ENCODE measurements at regions not wholly inside any gene's neighbourhood (a gene's known extent, or its start where the extent isn't known, plus 50 kb on each side); places are given as distances from the start of the nearest gene placed in this dataset.
"Not testable (repeated sequence)": the region's sequence is repeated elsewhere in the genome, so short reads cannot be mapped to it uniquely, and the experiment has no call there.

GRCh38 chr2:36193680-36194079, 161.9 kb upstream of the CRIM1 start:
- Histone ChIP-seq H3K4me1 (ENCODE audit: control insufficient read depth in 2 of 2, insufficient read depth in 2 of 2, low read length in 1 of 2) (no peaks in the 10 kb centered on the region), H3K4me3 (ENCODE audit: low read depth in 1 of 2, low read length in 2 of 2) (no peak overlapping the region), H3K9me3 (ENCODE audit: control insufficient read depth in 2 of 2, insufficient read depth in 1 of 2, low read depth in 1 of 2, low read length in 1 of 2) (no peaks in the 10 kb centered on the region), H3K27ac (ENCODE audit: low read depth in 2 of 2, low read length in 1 of 2) (no peak overlapping the region), H3K27me3 (ENCODE audit: control insufficient read depth in 1 of 2, insufficient read depth in 2 of 2, low read length in 2 of 2) (no peaks in the 10 kb centered on the region), H3K36me3 (ENCODE audit: control insufficient read depth in 2 of 2, insufficient read depth in 2 of 2, low read length in 1 of 2) (no peaks in the 10 kb centered on the region)

- Histone ChIP-seq H3K27me3 (ENCODE audit: control insufficient read depth in 1 of 2, insufficient read depth in 2 of 2, low read length in 2 of 2) (no peaks in the 10 kb centered on the region), H3K36me3 (ENCODE audit: control insufficient read depth in 2 of 2, insufficient read depth in 2 of 2, low read length in 1 of 2) (no peaks in the 10 kb centered on the region), H3K4me1 (ENCODE audit: control insufficient read depth in 2 of 2, insufficient read depth in 2 of 2, low read length in 1 of 2) (no peaks in the 10 kb centered on the region), H3K4me3 (ENCODE audit: low read depth in 1 of 2, low read length in 2 of 2) (no peak overlapping the region), H3K9me3 (ENCODE audit: control insufficient read depth in 2 of 2, insufficient read depth in 1 of 2, low read depth in 1 of 2, low read length in 1 of 2) (no peaks in the 10 kb centered on the region), H3K27ac (ENCODE audit: low read depth in 2 of 2, low read length in 1 of 2) (no peak overlapping the region)
- WGBS, 2 donors = 8 to 10% methylated on average over 1 of the region's 1 CpG
Observed at GRCh38 chr2:36192983-36193382, 162.6 kb upstream of the CRIM1 start.

GRCh38 chr2:36190097-36190496, 165.5 kb upstream of the CRIM1 start:
- Histone ChIP-seq H3K36me3 (ENCODE audit: control insufficient read depth in 2 of 2, insufficient read depth in 2 of 2, low read length in 1 of 2) (no peaks in the 10 kb centered on the region), H3K27ac (ENCODE audit: low read depth in 2 of 2, low read length in 1 of 2) (no peak overlapping the region), H3K9me3 (ENCODE audit: control insufficient read depth in 2 of 2, insufficient read depth in 1 of 2, low read depth in 1 of 2, low read length in 1 of 2) (no peaks in the 10 kb centered on the region), H3K4me1 (ENCODE audit: control insufficient read depth in 2 of 2, insufficient read depth in 2 of 2, low read length in 1 of 2) (no peaks in the 10 kb centered on the region), H3K4me3 (ENCODE audit: low read depth in 1 of 2, low read length in 2 of 2) (no peak overlapping the region), H3K27me3 (ENCODE audit: control insufficient read depth in 1 of 2, insufficient read depth in 2 of 2, low read length in 2 of 2) (no peaks in the 10 kb centered on the region)
- WGBS, 2 donors = 91 to 94% methylated on average over 1 of the region's 1 CpG

- no peaks in the 10 kb centered on the region for H3K4me1 ChIP-seq (ENCODE audit: control insufficient read depth in 2 of 2, insufficient read depth in 2 of 2, low read length in 1 of 2)
- H3K27ac ChIP-seq (ENCODE audit: low read depth in 2 of 2, low read length in 1 of 2) = no peak overlapping the region
- H3K4me3 ChIP-seq (ENCODE audit: low read depth in 1 of 2, low read length in 2 of 2) = no peak overlapping the region
- no peaks in the 10 kb centered on the region for H3K9me3 ChIP-seq (ENCODE audit: control insufficient read depth in 2 of 2, insufficient read depth in 1 of 2, low read depth in 1 of 2, low read length in 1 of 2)
- H3K36me3 ChIP-seq (ENCODE audit: control insufficient read depth in 2 of 2, insufficient read depth in 2 of 2, low read length in 1 of 2) = no peaks in the 10 kb centered on the region
- 63 to 77% methylated on average over 5 of the region's 5 CpGs for WGBS, 2 donors
- no peaks in the 10 kb centered on the region for H3K27me3 ChIP-seq (ENCODE audit: control insufficient read depth in 1 of 2, insufficient read depth in 2 of 2, low read length in 2 of 2)
Observed at GRCh38 chr2:36185624-36186023, 170.0 kb upstream of the CRIM1 start.

GRCh38 chr2:36184848-36185247, 170.7 kb upstream of the CRIM1 start:
- Histone ChIP-seq H3K9me3 (ENCODE audit: control insufficient read depth in 2 of 2, insufficient read depth in 1 of 2, low read depth in 1 of 2, low read length in 1 of 2) (no peaks in the 10 kb centered on the region), H3K27ac (ENCODE audit: low read depth in 2 of 2, low read length in 1 of 2) (no peak overlapping the region), H3K4me3 (ENCODE audit: low read depth in 1 of 2, low read length in 2 of 2) (no peak overlapping the region), H3K4me1 (ENCODE audit: control insufficient read depth in 2 of 2, insufficient read depth in 2 of 2, low read length in 1 of 2) (no peaks in the 10 kb centered on the region), H3K36me3 (ENCODE audit: control insufficient read depth in 2 of 2, insufficient read depth in 2 of 2, low read length in 1 of 2) (no peaks in the 10 kb centered on the region), H3K27me3 (ENCODE audit: control insufficient read depth in 1 of 2, insufficient read depth in 2 of 2, low read length in 2 of 2) (no peaks in the 10 kb centered on the region)

GRCh38 chr2:36180789-36181482, 174.6 kb upstream of the CRIM1 start:
- H3K27ac ChIP-seq (ENCODE audit: low read depth in 2 of 2, low read length in 1 of 2); H3K9me3 ChIP-seq (ENCODE audit: control insufficient read depth in 2 of 2, insufficient read depth in 1 of 2, low read depth in 1 of 2, low read length in 1 of 2); H3K4me3 ChIP-seq (ENCODE audit: low read depth in 1 of 2, low read length in 2 of 2); H3K4me1 ChIP-seq (ENCODE audit: control insufficient read depth in 2 of 2, insufficient read depth in 2 of 2, low read length in 1 of 2); H3K36me3 ChIP-seq (ENCODE audit: control insufficient read depth in 2 of 2, insufficient read depth in 2 of 2, low read length in 1 of 2); H3K27me3 ChIP-seq (ENCODE audit: control insufficient read depth in 1 of 2, insufficient read depth in 2 of 2, low read length in 2 of 2): not testable (repeated sequence)
- WGBS, 2 donors = 83 to 85% methylated on average over 7 of the region's 7 CpGs

- H3K4me3 ChIP-seq (ENCODE audit: low read depth in 1 of 2, low read length in 2 of 2); H3K27me3 ChIP-seq (ENCODE audit: control insufficient read depth in 1 of 2, insufficient read depth in 2 of 2, low read length in 2 of 2); H3K9me3 ChIP-seq (ENCODE audit: control insufficient read depth in 2 of 2, insufficient read depth in 1 of 2, low read depth in 1 of 2, low read length in 1 of 2); H3K4me1 ChIP-seq (ENCODE audit: control insufficient read depth in 2 of 2, insufficient read depth in 2 of 2, low read length in 1 of 2); H3K36me3 ChIP-seq (ENCODE audit: control insufficient read depth in 2 of 2, insufficient read depth in 2 of 2, low read length in 1 of 2); H3K27ac ChIP-seq (ENCODE audit: low read depth in 2 of 2, low read length in 1 of 2): not testable (repeated sequence)
- 97 to 98% methylated on average over 15 to 24 of the region's 30 CpGs for WGBS, 2 donors
Observed at GRCh38 chr2:36180293-36180692, 175.3 kb upstream of the CRIM1 start.

GRCh38 chr2:36179668-36180269, 175.8 kb upstream of the CRIM1 start:
- H3K27ac ChIP-seq (ENCODE audit: low read depth in 2 of 2, low read length in 1 of 2); H3K9me3 ChIP-seq (ENCODE audit: control insufficient read depth in 2 of 2, insufficient read depth in 1 of 2, low read depth in 1 of 2, low read length in 1 of 2); H3K4me3 ChIP-seq (ENCODE audit: low read depth in 1 of 2, low read length in 2 of 2); H3K27me3 ChIP-seq (ENCODE audit: control insufficient read depth in 1 of 2, insufficient read depth in 2 of 2, low read length in 2 of 2); H3K36me3 ChIP-seq (ENCODE audit: control insufficient read depth in 2 of 2, insufficient read depth in 2 of 2, low read length in 1 of 2); H3K4me1 ChIP-seq (ENCODE audit: control insufficient read depth in 2 of 2, insufficient read depth in 2 of 2, low read length in 1 of 2): not testable (repeated sequence)
- WGBS, 2 donors = 92 to 96% methylated on average over 14 to 41 of the region's 42 CpGs

- Histone ChIP-seq H3K27ac (ENCODE audit: low read depth in 2 of 2, low read length in 1 of 2) (no peak overlapping the region), H3K9me3 (ENCODE audit: control insufficient read depth in 2 of 2, insufficient read depth in 1 of 2, low read depth in 1 of 2, low read length in 1 of 2) (no peaks in the 10 kb centered on the region), H3K4me3 (ENCODE audit: low read depth in 1 of 2, low read length in 2 of 2) (no peak overlapping the region), H3K27me3 (ENCODE audit: control insufficient read depth in 1 of 2, insufficient read depth in 2 of 2, low read length in 2 of 2) (no peaks in the 10 kb centered on the region), H3K4me1 (ENCODE audit: control insufficient read depth in 2 of 2, insufficient read depth in 2 of 2, low read length in 1 of 2) (no peaks in the 10 kb centered on the region), H3K36me3 (ENCODE audit: control insufficient read depth in 2 of 2, insufficient read depth in 2 of 2, low read length in 1 of 2) (no peaks in the 10 kb centered on the region)
- 44 to 57% methylated on average over 2 of the region's 2 CpGs for WGBS, 2 donors
Observed at GRCh38 chr2:36178384-36178783, 177.2 kb upstream of the CRIM1 start.

GRCh38 chr2:36177282-36177681, 178.3 kb upstream of the CRIM1 start:
- Histone ChIP-seq H3K9me3 (ENCODE audit: control insufficient read depth in 2 of 2, insufficient read depth in 1 of 2, low read depth in 1 of 2, low read length in 1 of 2) (no peaks in the 10 kb centered on the region), H3K4me1 (ENCODE audit: control insufficient read depth in 2 of 2, insufficient read depth in 2 of 2, low read length in 1 of 2) (no peaks in the 10 kb centered on the region), H3K27me3 (ENCODE audit: control insufficient read depth in 1 of 2, insufficient read depth in 2 of 2, low read length in 2 of 2) (no peaks in the 10 kb centered on the region), H3K36me3 (ENCODE audit: control insufficient read depth in 2 of 2, insufficient read depth in 2 of 2, low read length in 1 of 2) (no peaks in the 10 kb centered on the region), H3K27ac (ENCODE audit: low read depth in 2 of 2, low read length in 1 of 2) (no peak overlapping the region), H3K4me3 (ENCODE audit: low read depth in 1 of 2, low read length in 2 of 2) (no peak overlapping the region)
- 73 to 74% methylated on average over 2 of the region's 2 CpGs for WGBS, 2 donors
